NCI-H1092 treated with DMSO at 0.1 percent for 48 hours (cell line): ENCODE measurements at regions not wholly inside any gene's neighbourhood (a gene's known extent, or its start where the extent isn't known, plus 50 kb on each side); places are given as distances from the start of the nearest gene placed in this dataset.

Source experiments
- DNase-seq: peaks from one replicate; lab custom pipeline; 2025; lab: John Stamatoyannopoulos, UW

- DNase-seq: no peak
Observed at GRCh38 chr11:128328955-128329551, 258.3 kb downstream of the ETS1 start.

GRCh38 chr11:128327274-128327673, 260.1 kb downstream of the ETS1 start:
- no peak for DNase-seq

GRCh38 chr11:128326791-128327190, 260.6 kb downstream of the ETS1 start:
- DNase-seq: no peak

- DNase-seq: no peak
Observed at GRCh38 chr11:128324531-128325141, 262.7 kb downstream of the ETS1 start.

DNA sequence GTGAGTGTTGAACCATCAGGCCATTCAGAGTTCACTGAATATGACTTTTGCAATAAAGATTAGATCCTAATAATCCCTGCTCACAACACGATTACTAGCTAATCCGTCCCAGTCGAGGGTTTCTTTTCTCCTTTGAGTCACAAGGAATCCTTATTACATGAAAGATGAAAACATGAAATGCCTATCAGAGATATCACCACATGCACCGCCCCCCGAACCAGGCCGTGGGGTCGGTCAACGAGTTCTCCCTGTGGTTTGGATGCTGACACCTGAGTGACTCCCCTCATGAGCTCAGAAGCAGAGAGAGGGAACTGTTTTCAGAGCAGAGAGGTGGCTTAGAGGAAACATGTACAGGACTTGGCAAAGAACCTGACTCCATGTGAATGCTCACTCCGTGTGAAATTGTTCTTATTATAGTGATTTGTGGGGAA, 263.3 kb downstream of the ETS1 start:
- no peak for DNase-seq

GRCh38 chr11:128323381-128323780, 264.0 kb downstream of the ETS1 start:
- DNase-seq: no peak

- DNase-seq: no peak
Observed at GRCh38 chr11:128318856-128319474, 268.4 kb downstream of the ETS1 start.

DNA sequence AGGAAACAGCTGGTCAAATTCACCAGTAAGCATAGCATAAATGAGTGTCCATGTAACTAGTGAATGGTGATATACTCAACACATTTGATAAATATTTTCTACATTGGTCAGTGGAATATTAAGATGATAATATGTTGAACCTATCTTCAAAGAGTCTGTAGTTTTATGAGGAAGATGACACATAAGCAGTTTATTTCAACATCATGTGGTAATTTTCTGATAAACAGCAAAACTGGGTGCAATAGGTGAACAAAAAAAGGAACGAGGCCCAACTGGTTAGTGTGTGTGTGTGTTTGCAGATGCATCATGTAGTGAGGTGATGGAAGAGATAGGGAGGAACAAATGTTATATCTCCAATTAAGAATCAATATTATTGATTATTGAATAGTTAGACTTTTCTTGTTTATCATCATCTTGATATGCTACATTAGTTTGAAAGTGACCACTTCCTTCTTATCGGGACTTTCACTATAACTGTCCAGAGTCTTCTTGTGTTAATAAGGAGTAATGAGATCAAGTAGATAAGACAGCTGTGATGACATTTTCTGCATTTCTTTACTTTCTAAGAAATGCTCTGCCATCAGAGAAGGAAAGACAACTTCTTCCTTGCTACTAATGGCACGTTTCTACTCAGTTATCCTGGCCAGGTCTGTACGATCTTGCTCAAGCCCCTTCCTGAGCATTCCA, 270.7 kb downstream of the ETS1 start:
- DNase-seq: no peak

DNA sequence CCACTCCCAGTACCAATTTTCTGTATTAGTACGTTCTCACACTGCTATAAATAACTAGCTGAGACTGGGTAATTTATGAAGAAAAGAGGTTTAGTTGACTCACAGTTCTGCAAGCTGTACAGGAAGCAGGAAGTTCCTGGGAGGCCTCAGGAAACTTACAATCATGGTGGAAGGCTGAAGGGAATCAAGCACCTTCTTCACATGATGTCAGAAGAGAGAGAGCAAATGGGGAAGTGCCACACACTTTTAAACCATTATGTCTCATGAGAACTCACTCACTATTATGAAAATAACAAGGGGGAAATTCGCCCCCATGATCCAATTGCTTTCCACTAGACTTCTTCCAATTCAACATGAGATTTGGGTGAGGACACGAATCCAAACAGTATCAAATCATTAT, 271.4 kb downstream of the ETS1 start:
- no peak for DNase-seq

DNA sequence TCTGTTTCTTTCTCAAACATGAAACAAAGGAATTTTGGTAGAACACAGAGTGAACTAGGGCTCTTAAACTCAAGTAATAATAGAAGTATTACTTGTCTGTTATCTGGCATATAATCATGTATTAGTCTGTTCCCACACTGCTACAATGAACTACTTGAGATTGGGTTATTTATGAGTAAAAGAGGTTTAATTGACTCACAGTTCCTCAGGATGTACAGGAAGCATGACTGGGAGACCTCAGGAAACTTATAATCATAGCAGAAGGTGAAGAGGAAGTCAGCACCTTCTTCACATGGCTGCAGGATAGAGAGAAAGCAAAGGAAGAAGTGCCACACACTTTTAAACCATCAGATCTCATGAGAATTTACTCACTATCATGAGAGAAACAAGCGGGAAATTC, 273.4 kb downstream of the ETS1 start:
- no peak for DNase-seq

GRCh38 chr11:128311742-128312719, 275.3 kb downstream of the ETS1 start:
- no peak for DNase-seq

- no peak for DNase-seq
Observed at GRCh38 chr11:128310676-128311445, 276.5 kb downstream of the ETS1 start.

- no peak for DNase-seq
Observed at GRCh38 chr11:128310005-128310404, 277.4 kb downstream of the ETS1 start.

GRCh38 chr11:128308794-128309193, 278.6 kb downstream of the ETS1 start:
- DNase-seq: no peak

GRCh38 chr11:128305588-128305987, 281.8 kb downstream of the ETS1 start:
- DNase-seq: no peak

- DNase-seq: no peak
Observed at GRCh38 chr11:128304666-128305485, 282.5 kb downstream of the ETS1 start.

DNA sequence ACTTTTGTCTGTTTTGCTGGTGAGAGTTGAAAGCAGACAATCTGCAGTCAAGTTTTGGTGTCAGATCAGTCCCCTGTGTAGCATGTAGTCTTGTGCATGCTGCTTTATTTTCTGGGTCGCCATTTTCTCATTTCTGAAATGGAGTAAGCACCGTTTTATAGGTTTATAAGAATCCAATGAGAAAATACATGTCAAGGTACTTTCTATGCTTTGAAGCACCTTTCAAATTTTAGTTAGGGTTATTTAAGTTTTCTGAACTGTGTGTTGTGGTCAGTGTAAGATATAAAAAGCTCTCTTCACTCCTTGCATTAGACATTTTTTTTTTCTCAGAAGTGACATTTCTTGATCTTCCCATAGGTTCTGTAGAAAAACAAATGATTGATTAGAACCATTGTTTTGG, 283.2 kb downstream of the ETS1 start:
- no peak for DNase-seq

DNA sequence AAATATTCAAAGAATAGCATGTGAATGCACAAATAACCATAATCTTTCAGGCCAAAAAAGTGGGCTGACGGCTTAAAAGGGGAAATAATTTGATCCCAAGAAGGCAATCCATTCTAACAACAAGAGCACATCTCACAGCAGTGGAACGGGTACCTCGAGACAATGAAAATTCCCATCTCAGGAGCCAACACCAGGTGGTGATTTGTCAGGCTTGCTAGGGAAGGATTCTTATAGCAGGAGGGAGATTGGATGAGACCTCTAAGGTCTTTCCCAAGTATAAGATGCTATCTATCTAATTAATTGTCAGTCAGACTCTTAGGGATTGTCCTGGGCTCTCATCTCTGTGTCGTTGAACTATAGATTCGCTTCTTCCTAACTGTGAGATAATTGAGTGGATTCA, 284.0 kb downstream of the ETS1 start:
- no peak for DNase-seq

GRCh38 chr11:128302425-128303186, 284.8 kb downstream of the ETS1 start:
- no peak for DNase-seq
